Caco-2 (cell line): ENCODE measurements at regions not wholly inside any gene's neighbourhood (a gene's known extent, or its start where the extent isn't known, plus 50 kb on each side); places are given as distances from the start of the nearest gene placed in this dataset.

Experiments used
- BruUV-seq: library from RNA; stranded (reverse); fragments of 400-500 nt; replicated peaks from 2 replicates; lab custom pipeline; 2021; lab: Mats Ljungman, UMichigan
- CTCF ChIA-PET: fragments of 300-600 bp; sonication (Branson Sonifier 250); formaldehyde crosslinking; loops from one replicate; lab custom pipeline; 2022; ENCODE audit warnings: antibody characterized with exemption; lab: Charles Lee
- POLR2A ChIA-PET: fragments of 300-600 bp; sonication (Branson Sonifier 250); formaldehyde crosslinking; loops from one replicate; lab custom pipeline; 2022; ENCODE audit warnings: antibody characterized with exemption; lab: Charles Lee
- DNase-seq, 2 experiments: peaks; one replicate each; pipeline versions ENCODE4 v3.0.0 to v3.0.0-alpha.2; 2020 to 2022
- H3K27me3 ChIP-seq: replicated peaks from 2 replicates; pipeline ENCODE4 v1.6.0; 2011; ENCODE audit warnings: low read length; ENCODE audit not compliant: control insufficient read depth, insufficient read depth
- H3K36me3 ChIP-seq: 2 replicates; pipeline ENCODE4 v1.5.1; 2011; ENCODE audit warnings: low read length; ENCODE audit not compliant: control insufficient read depth, insufficient read depth
- H3K4me1 ChIP-seq: fragments of 250-450 bp; sonication (Bioruptor Pico); 2 replicates; pipeline ENCODE4 v1.5.1; 2020; ENCODE audit warnings: mild to moderate bottlenecking
- H3K4me3 ChIP-seq: 2 replicates; pipeline ENCODE4 v1.5.1; 2011; ENCODE audit warnings: low read depth, mild to moderate bottlenecking, control low read depth, low read length
- H3K9me3 ChIP-seq: fragments of 250-450 bp; sonication (Bioruptor Pico); 2 replicates; pipeline ENCODE4 v1.5.1; 2020; ENCODE audit warnings: mild to moderate bottlenecking, moderate library complexity
- H3K27ac Mint-ChIP-seq: one replicate; pipeline ENCODE4 v1.8.0; 2022; ENCODE audit warnings: mixed read lengths; ENCODE audit not compliant: unreplicated experiment
- H3K27me3 Mint-ChIP-seq: one replicate; pipeline ENCODE4 v1.8.0; 2022; ENCODE audit warnings: mixed read lengths; ENCODE audit not compliant: insufficient read depth, unreplicated experiment
- H3K36me3 Mint-ChIP-seq: one replicate; pipeline ENCODE4 v1.8.0; 2022; ENCODE audit warnings: mild to moderate bottlenecking, mixed read lengths; ENCODE audit not compliant: insufficient read depth, unreplicated experiment
- H3K4me1 Mint-ChIP-seq: one replicate; pipeline ENCODE4 v1.8.0; 2022; ENCODE audit warnings: low read depth, mixed read lengths; ENCODE audit not compliant: unreplicated experiment
- H3K4me3 Mint-ChIP-seq: one replicate; pipeline ENCODE4 v1.8.0; 2022; ENCODE audit warnings: mild to moderate bottlenecking, moderate library complexity, mixed read lengths; ENCODE audit not compliant: unreplicated experiment
- H3K9me3 Mint-ChIP-seq: one replicate; pipeline ENCODE4 v1.8.0; 2022; ENCODE audit warnings: mixed read lengths; ENCODE audit not compliant: unreplicated experiment
- CTCF ChIP-seq, 2 experiments: fragments of 200-600 bp in 1 of 2; IDR thresholded peaks; 1 replicate in 1 of 2; 2 replicates in 1 of 2; pipeline versions ENCODE4 v1.5.1 to v1.8.0; 2011 to 2022; ENCODE audit warnings: antibody characterized with exemption in 1 of 2, control low read depth in 1 of 2, inconsistent platforms in 1 of 2, low read depth in 1 of 2, low read length in 1 of 2, mild to moderate bottlenecking in 1 of 2, moderate library complexity in 1 of 2; ENCODE audit not compliant: insufficient read depth in 1 of 2, severe bottlenecking in 1 of 2, unreplicated experiment in 1 of 2
- intact Hi-C: fragments of 100-400 bp; cut with micrococcal nuclease; formaldehyde crosslinking; loops from one replicate; pipeline ENCODE4 v1.10.0; 2022; ENCODE audit not compliant: unreplicated experiment

- no TSS peak for BruUV-seq
- POLR2A ChIA-PET = no interaction called here
Measured at GRCh38 chr10:6333086-6333485, 130.4 kb downstream of the PFKFB3 start.

DNA sequence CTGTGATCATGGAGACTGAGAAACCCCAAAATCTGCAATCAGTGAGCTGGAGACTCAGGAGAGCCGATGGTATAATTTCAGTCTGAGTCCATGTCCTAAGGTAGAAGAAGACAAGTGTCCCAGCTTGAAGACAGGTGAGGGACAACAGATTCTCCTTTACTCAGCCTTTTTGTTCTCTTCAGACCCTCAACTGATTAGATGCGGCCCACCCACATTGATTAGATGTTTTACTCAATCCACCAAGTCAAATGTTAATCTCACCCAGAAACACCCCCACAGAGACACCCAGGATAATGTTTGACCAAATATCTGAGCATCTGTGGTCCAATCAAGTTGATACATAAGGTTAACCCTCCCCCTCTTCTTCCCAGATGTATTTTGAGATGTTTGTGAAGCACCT is 131.2 kb downstream of the PFKFB3 start:
- Histone ChIP-seq H3K36me3 (no peaks in the 10 kb centered on the region), H3K9me3 (0 out of 2 replicates have a peak, but pooled peaks cover 6% of the 10 kb centered on the region), H3K4me1 (no peaks in the 10 kb centered on the region), H3K27me3 (no peaks in the 10 kb centered on the region), H3K4me3 (no peak overlapping the region)
- DNase-seq = no peak
- ChIA-PET CTCF (no interaction called here), POLR2A (no interaction called here)
- H3K4me3 Mint-ChIP-seq = no peak overlapping the region
- no TSS peak for BruUV-seq
- no peaks in the 10 kb centered on the region for H3K27me3 Mint-ChIP-seq
- peaks cover 28% of the 10 kb centered on the region for H3K9me3 Mint-ChIP-seq
- H3K4me1 Mint-ChIP-seq = peaks cover 7% of the 10 kb centered on the region
- no peak overlapping the region for H3K27ac Mint-ChIP-seq
- no peak for TF ChIP-seq CTCF (IDR thresholded peaks at IDR 0.05; ENCODE audit: insufficient read depth in 1 of 2, low read depth in 1 of 2, low read length in 1 of 2, severe bottlenecking in 1 of 2, unreplicated experiment in 1 of 2)
- intact Hi-C loops = no loop called here
- H3K36me3 Mint-ChIP-seq = no peaks in the 10 kb centered on the region

More at GRCh38 chr10:6333086-6333485, 130.4 kb downstream of the PFKFB3 start:
- Histone ChIP-seq H3K4me3 (no peak overlapping the region), H3K36me3 (no peaks in the 10 kb centered on the region), H3K27me3 (no peaks in the 10 kb centered on the region), H3K4me1 (no peaks in the 10 kb centered on the region), H3K9me3 (0 out of 2 replicates have a peak, but pooled peaks cover 6% of the 10 kb centered on the region)
- CTCF ChIA-PET = no interaction called here
- DNase-seq = no peak
- no peak for TF ChIP-seq CTCF (IDR thresholded peaks at IDR 0.05; ENCODE audit: insufficient read depth in 1 of 2, low read depth in 1 of 2, low read length in 1 of 2, severe bottlenecking in 1 of 2, unreplicated experiment in 1 of 2)
- no peaks in the 10 kb centered on the region for H3K36me3 Mint-ChIP-seq
- no peak overlapping the region for H3K27ac Mint-ChIP-seq
- no peak overlapping the region for H3K4me3 Mint-ChIP-seq
- intact Hi-C loops = no loop called here
- H3K9me3 Mint-ChIP-seq = peaks cover 28% of the 10 kb centered on the region
- H3K4me1 Mint-ChIP-seq = peaks cover 7% of the 10 kb centered on the region
- H3K27me3 Mint-ChIP-seq = no peaks in the 10 kb centered on the region

GRCh38 chr10:6336016-6336415 is 133.3 kb downstream of the PFKFB3 start:
- H3K36me3 Mint-ChIP-seq = no peaks in the 10 kb centered on the region
- Histone ChIP-seq H3K9me3 (0 out of 2 replicates have a peak, but pooled peaks cover 6% of the 10 kb centered on the region), H3K4me3 (no peak overlapping the region), H3K36me3 (no peaks in the 10 kb centered on the region), H3K27me3 (no peaks in the 10 kb centered on the region), H3K4me1 (no peaks in the 10 kb centered on the region)
- peaks cover 7% of the 10 kb centered on the region for H3K4me1 Mint-ChIP-seq
- BruUV-seq = no TSS peak
- no peak overlapping the region for H3K4me3 Mint-ChIP-seq
- no peak for DNase-seq
- H3K9me3 Mint-ChIP-seq = peaks cover 16% of the 10 kb centered on the region
- TF ChIP-seq CTCF (IDR thresholded peaks at IDR 0.05; ENCODE audit: insufficient read depth in 1 of 2, low read depth in 1 of 2, low read length in 1 of 2, severe bottlenecking in 1 of 2, unreplicated experiment in 1 of 2) = no peak
- no peak overlapping the region for H3K27ac Mint-ChIP-seq
- intact Hi-C loops = no loop called here
- ChIA-PET POLR2A (no interaction called here), CTCF (interaction anchor here (0.7 to 1.2 kb wide), 2 partner anchors 134 to 811 kb away, joined by 4 to 10 read pairs; partner anchors contain the start of gene PFKFB3)
- no peaks in the 10 kb centered on the region for H3K27me3 Mint-ChIP-seq
